ENCODE measurements at regions not wholly inside any gene's neighbourhood (a gene's known extent, or its start where the extent isn't known, plus 50 kb on each side); places are given as distances from the start of the nearest gene placed in this dataset.
"Not testable (repeated sequence)": the region's sequence is repeated elsewhere in the genome, so short reads cannot be mapped to it uniquely, and the experiment has no call there.

- no peak for DNase-seq
Observed at GRCh38 chr4:67328393-67328792, 216.9 kb downstream of the CENPC start.

GRCh38 chr4:67328018-67328278 is 217.4 kb downstream of the CENPC start:
- DNase-seq: no peak

- DNase-seq: peak; percentile 74
Observed at GRCh38 chr4:67327245-67328017, 217.9 kb downstream of the CENPC start.

- no peak for DNase-seq
Observed at GRCh38 chr4:67325791-67326190, 219.5 kb downstream of the CENPC start.

GRCh38 chr4:67320645-67321044 is 224.7 kb downstream of the CENPC start:
- DNase-seq: no peak

- DNase-seq: not testable (repeated sequence)
Observed at GRCh38 chr4:67319607-67320006, 225.7 kb downstream of the CENPC start.

GRCh38 chr4:67300497-67301185 is 244.7 kb downstream of the CENPC start:
- DNase-seq: not testable (repeated sequence)

GRCh38 chr4:67292636-67293035 is 252.7 kb downstream of the CENPC start:
- no peak for DNase-seq

- DNase-seq: no peak
Observed at GRCh38 chr4:67292045-67292444, 253.3 kb downstream of the CENPC start.

GRCh38 chr4:67291644-67292043 is 253.7 kb downstream of the CENPC start:
- DNase-seq: no peak

GRCh38 chr4:67288964-67289363 is 256.3 kb downstream of the CENPC start:
- no peak for DNase-seq

- DNase-seq: no peak
Observed at GRCh38 chr4:67286724-67287123, 258.6 kb downstream of the CENPC start.

GRCh38 chr4:67282749-67283148 is 262.6 kb downstream of the CENPC start:
- DNase-seq: no peak

GRCh38 chr4:67275179-67275750 is 270.0 kb downstream of the CENPC start:
- no peak for DNase-seq

- not testable (repeated sequence) for DNase-seq
Observed at GRCh38 chr4:67274671-67275070, 270.6 kb downstream of the CENPC start.

GRCh38 chr4:67273666-67274065 is 271.6 kb downstream of the CENPC start:
- DNase-seq: no peak

- DNase-seq: no peak
Observed at GRCh38 chr4:67261971-67262370, 283.3 kb downstream of the CENPC start.

GRCh38 chr4:67256388-67257043 is 288.8 kb downstream of the CENPC start:
- no peak for DNase-seq

- no peak for DNase-seq
Observed at GRCh38 chr4:67250131-67250896, 295.0 kb downstream of the CENPC start.

- no peak for DNase-seq
Observed at GRCh38 chr4:67236788-67237187, 308.5 kb downstream of the CENPC start.

GRCh38 chr4:67236318-67236717 is 309.0 kb downstream of the CENPC start:
- no peak for DNase-seq

GRCh38 chr4:67234296-67234695 is 311.0 kb downstream of the CENPC start:
- no peak for DNase-seq

- DNase-seq: no peak
Observed at GRCh38 chr4:67229148-67229547, 316.2 kb downstream of the CENPC start.
